ENCODE measurements at regions not wholly inside any gene's neighbourhood (a gene's known extent, or its start where the extent isn't known, plus 50 kb on each side); places are given as distances from the start of the nearest gene placed in this dataset.

- TF ChIP-seq REST (IDR thresholded peaks at IDR 0.05; ENCODE audit: borderline replicate concordance) = no peak
- no peak for TF ChIP-seq MXI1 (conservative IDR thresholded peaks at IDR 0.05; ENCODE audit: poor library complexity, severe bottlenecking)
- no peak for TF ChIP-seq RAD21 (conservative IDR thresholded peaks at IDR 0.05)
- TF ChIP-seq EZH2 (IDR thresholded peaks at IDR 0.05; ENCODE audit: borderline replicate concordance, insufficient read depth, low read length, poor library complexity, severe bottlenecking) = no peak
- TF ChIP-seq POLR2AphosphoS5 (IDR thresholded peaks at IDR 0.05) = no peak
- no peak for TF ChIP-seq EP300 (conservative IDR thresholded peaks at IDR 0.05; ENCODE audit: poor library complexity, severe bottlenecking)
- TF ChIP-seq CTCF (IDR thresholded peaks at IDR 0.05; ENCODE audit: poor library complexity, severe bottlenecking) = no peak
- TF ChIP-seq TAF1 (IDR thresholded peaks at IDR 0.05; ENCODE audit: low read depth) = no peak
- no peak for TF ChIP-seq SMC3 (conservative IDR thresholded peaks at IDR 0.05; ENCODE audit: poor library complexity)
- no peak overlapping the region for H2AFZ ChIP-seq (ENCODE audit: low read depth, low read length)
- no peaks in the 10 kb centered on the region for H4K20me1 ChIP-seq (ENCODE audit: insufficient read depth)
- no peaks in the 10 kb centered on the region for H3K9me2 ChIP-seq (ENCODE audit: insufficient read depth, low read length)
- no peaks in the 10 kb centered on the region for H3K36me3 ChIP-seq (ENCODE audit: insufficient read depth, low read length)
- H3K27ac ChIP-seq (ENCODE audit: low read length) = no peak overlapping the region
- no peaks in the 10 kb centered on the region for H3K27me3 ChIP-seq (ENCODE audit: insufficient read depth, low read depth, low read length)
- H3K79me2 ChIP-seq (replicated peaks; ENCODE audit: insufficient read depth, low read length) = no peaks in the 10 kb centered on the region
- H3K4me2 ChIP-seq (ENCODE audit: low read length) = no peak overlapping the region
- no peaks in the 10 kb centered on the region for H3F3A ChIP-seq (ENCODE audit: insufficient read depth, low read length, poor library complexity, severe bottlenecking)
- no peak overlapping the region for H3K9ac ChIP-seq (ENCODE audit: low read length)
- H3K9me3 ChIP-seq (ENCODE audit: low read length) = no peaks in the 10 kb centered on the region
- no peak overlapping the region for H3K4me3 ChIP-seq (ENCODE audit: low read length)
These were observed 338.6 kb upstream of the NFE2L3 start for GRCh38 chr7:25813381-25813780.

- H3K9ac ChIP-seq (ENCODE audit: low read length) = no peak overlapping the region
- H3F3A ChIP-seq (ENCODE audit: insufficient read depth, low read length, poor library complexity, severe bottlenecking) = no peaks in the 10 kb centered on the region
- no peaks in the 10 kb centered on the region for H3K79me2 ChIP-seq (replicated peaks; ENCODE audit: insufficient read depth, low read length)
- no peak overlapping the region for H3K4me2 ChIP-seq (ENCODE audit: low read length)
- no peak for TF ChIP-seq REST (IDR thresholded peaks at IDR 0.05; ENCODE audit: borderline replicate concordance)
- TF ChIP-seq RAD21 (conservative IDR thresholded peaks at IDR 0.05) = no peak
- TF ChIP-seq TAF1 (IDR thresholded peaks at IDR 0.05; ENCODE audit: low read depth) = no peak
- no peak for TF ChIP-seq EP300 (conservative IDR thresholded peaks at IDR 0.05; ENCODE audit: poor library complexity, severe bottlenecking)
- TF ChIP-seq MXI1 (conservative IDR thresholded peaks at IDR 0.05; ENCODE audit: poor library complexity, severe bottlenecking) = no peak
- TF ChIP-seq EZH2 (IDR thresholded peaks at IDR 0.05; ENCODE audit: borderline replicate concordance, insufficient read depth, low read length, poor library complexity, severe bottlenecking) = no peak
- TF ChIP-seq POLR2AphosphoS5 (IDR thresholded peaks at IDR 0.05) = no peak
- no peak for TF ChIP-seq CTCF (IDR thresholded peaks at IDR 0.05; ENCODE audit: poor library complexity, severe bottlenecking)
- no peak for TF ChIP-seq SMC3 (conservative IDR thresholded peaks at IDR 0.05; ENCODE audit: poor library complexity)
- no peaks in the 10 kb centered on the region for H3K9me3 ChIP-seq (ENCODE audit: low read length)
- no peaks in the 10 kb centered on the region for H3K9me2 ChIP-seq (ENCODE audit: insufficient read depth, low read length)
- no peaks in the 10 kb centered on the region for H3K27me3 ChIP-seq (ENCODE audit: insufficient read depth, low read depth, low read length)
- no peak overlapping the region for H3K27ac ChIP-seq (ENCODE audit: low read length)
- no peak overlapping the region for H2AFZ ChIP-seq (ENCODE audit: low read depth, low read length)
- H4K20me1 ChIP-seq (ENCODE audit: insufficient read depth) = no peaks in the 10 kb centered on the region
- H3K4me3 ChIP-seq (ENCODE audit: low read length) = no peak overlapping the region
- H3K36me3 ChIP-seq (ENCODE audit: insufficient read depth, low read length) = no peaks in the 10 kb centered on the region
These were observed 336.3 kb upstream of the NFE2L3 start for GRCh38 chr7:25815711-25816110.

Data from neural cell (in vitro differentiated cells).